IPS-15b (cell line): ENCODE measurements at regions not wholly inside any gene's neighbourhood (a gene's known extent, or its start where the extent isn't known, plus 50 kb on each side); places are given as distances from the start of the nearest gene placed in this dataset.

ENCODE experiments used
- H3K27me3 ChIP-seq: one replicate; pipeline ENCODE4 v1.6.1; 2013; ENCODE audit warnings: low read length; ENCODE audit not compliant: control insufficient read depth, insufficient read depth
- H3K36me3 ChIP-seq: one replicate; pipeline ENCODE4 v1.6.1; 2013; ENCODE audit warnings: low read length; ENCODE audit not compliant: control insufficient read depth, insufficient read depth
- H3K4me1 ChIP-seq: one replicate; pipeline ENCODE4 v1.6.1; 2013; ENCODE audit warnings: mild to moderate bottlenecking, low read length; ENCODE audit not compliant: control insufficient read depth, insufficient read depth
- H3K4me3 ChIP-seq: one replicate; pipeline ENCODE4 v1.5.1; 2013; ENCODE audit warnings: low read depth, low read length
- H3K9ac ChIP-seq: one replicate; pipeline ENCODE4 v1.6.1; 2013; ENCODE audit warnings: low read depth, mild to moderate bottlenecking, low read length
- H3K9me3 ChIP-seq: one replicate; pipeline ENCODE4 v1.6.1; 2013; ENCODE audit warnings: mild to moderate bottlenecking, low read length; ENCODE audit not compliant: control insufficient read depth, insufficient read depth

- Histone ChIP-seq H3K9ac (no peak overlapping the region), H3K4me1 (peaks cover 15% of the 10 kb centered on the region), H3K4me3 (no peak overlapping the region), H3K36me3 (no peaks in the 10 kb centered on the region), H3K9me3 (no peaks in the 10 kb centered on the region), H3K27me3 (peaks cover 2% of the 10 kb centered on the region)
These were observed 104.6 kb downstream of the LSM3 start for GRCh38 chr3:14283092-14283812.

- H3K4me1 ChIP-seq: peaks cover 13% of the 10 kb centered on the region
- H3K27me3 ChIP-seq: peaks cover 2% of the 10 kb centered on the region
- H3K9ac ChIP-seq: no peak overlapping the region
- no peaks in the 10 kb centered on the region for H3K36me3 ChIP-seq
- H3K9me3 ChIP-seq: no peaks in the 10 kb centered on the region
- H3K4me3 ChIP-seq: no peak overlapping the region
These were observed 105.3 kb downstream of the LSM3 start for GRCh38 chr3:14283813-14284438.

- Histone ChIP-seq H3K27me3 (peaks cover 2% of the 10 kb centered on the region), H3K9me3 (no peaks in the 10 kb centered on the region), H3K4me1 (peaks cover 14% of the 10 kb centered on the region), H3K9ac (no peak overlapping the region), H3K36me3 (no peaks in the 10 kb centered on the region), H3K4me3 (no peak overlapping the region)
These were observed 106.3 kb downstream of the LSM3 start for GRCh38 chr3:14284694-14285547.

GRCh38 chr3:14285548-14285925 lies 106.9 kb downstream of the LSM3 start:
- Histone ChIP-seq H3K27me3 (peaks cover 2% of the 10 kb centered on the region), H3K4me3 (no peak overlapping the region), H3K36me3 (no peaks in the 10 kb centered on the region)

GRCh38 chr3:14286887-14287500 lies 108.4 kb downstream of the LSM3 start:
- H3K4me1 ChIP-seq: peaks cover 30% of the 10 kb centered on the region
- H3K36me3 ChIP-seq: no peaks in the 10 kb centered on the region
- H3K27me3 ChIP-seq: peaks cover 2% of the 10 kb centered on the region
- H3K9me3 ChIP-seq: no peaks in the 10 kb centered on the region
- no peak overlapping the region for H3K4me3 ChIP-seq
- H3K9ac ChIP-seq: no peak overlapping the region

More at GRCh38 chr3:14285548-14285925, 106.9 kb downstream of the LSM3 start:
- H3K4me1 ChIP-seq: peaks cover 20% of the 10 kb centered on the region
- no peaks in the 10 kb centered on the region for H3K9me3 ChIP-seq
- no peak overlapping the region for H3K9ac ChIP-seq

GRCh38 chr3:14288177-14288788 lies 109.7 kb downstream of the LSM3 start:
- Histone ChIP-seq H3K27me3 (no peaks in the 10 kb centered on the region), H3K4me1 (peaks cover 30% of the 10 kb centered on the region), H3K9me3 (no peaks in the 10 kb centered on the region), H3K36me3 (no peaks in the 10 kb centered on the region), H3K9ac (no peak overlapping the region), H3K4me3 (no peak overlapping the region)

- H3K9ac ChIP-seq: no peak overlapping the region
- no peaks in the 10 kb centered on the region for H3K36me3 ChIP-seq
- H3K4me3 ChIP-seq: no peak overlapping the region
- peaks cover 30% of the 10 kb centered on the region for H3K4me1 ChIP-seq
- H3K27me3 ChIP-seq: no peaks in the 10 kb centered on the region
- H3K9me3 ChIP-seq: no peaks in the 10 kb centered on the region
These were observed 110.3 kb downstream of the LSM3 start for GRCh38 chr3:14288833-14289451.

GRCh38 chr3:14289590-14290461 lies 111.2 kb downstream of the LSM3 start:
- no peaks in the 10 kb centered on the region for H3K27me3 ChIP-seq
- H3K36me3 ChIP-seq: no peaks in the 10 kb centered on the region
- no peak overlapping the region for H3K9ac ChIP-seq
- peaks cover 30% of the 10 kb centered on the region for H3K4me1 ChIP-seq
- no peak overlapping the region for H3K4me3 ChIP-seq
- no peaks in the 10 kb centered on the region for H3K9me3 ChIP-seq

- Histone ChIP-seq H3K36me3 (no peaks in the 10 kb centered on the region), H3K9me3 (no peaks in the 10 kb centered on the region), H3K27me3 (no peaks in the 10 kb centered on the region), H3K4me3 (no peak overlapping the region), H3K9ac (no peak overlapping the region), H3K4me1 (peaks cover 23% of the 10 kb centered on the region)
These were observed 111.6 kb upstream of the SLC6A6 start for GRCh38 chr3:14290631-14291385.

- Histone ChIP-seq H3K36me3 (no peaks in the 10 kb centered on the region), H3K27me3 (peaks cover 3% of the 10 kb centered on the region)
These were observed 107.4 kb upstream of the SLC6A6 start for GRCh38 chr3:14295037-14295436.

More at GRCh38 chr3:14295037-14295436, 107.4 kb upstream of the SLC6A6 start:
- Histone ChIP-seq H3K4me1 (peaks cover 17% of the 10 kb centered on the region), H3K4me3 (no peak overlapping the region), H3K9ac (no peak overlapping the region), H3K9me3 (no peaks in the 10 kb centered on the region)
